ENCODE measurements at regions not wholly inside any gene's neighbourhood (a gene's known extent, or its start where the extent isn't known, plus 50 kb on each side); places are given as distances from the start of the nearest gene placed in this dataset.

DNA sequence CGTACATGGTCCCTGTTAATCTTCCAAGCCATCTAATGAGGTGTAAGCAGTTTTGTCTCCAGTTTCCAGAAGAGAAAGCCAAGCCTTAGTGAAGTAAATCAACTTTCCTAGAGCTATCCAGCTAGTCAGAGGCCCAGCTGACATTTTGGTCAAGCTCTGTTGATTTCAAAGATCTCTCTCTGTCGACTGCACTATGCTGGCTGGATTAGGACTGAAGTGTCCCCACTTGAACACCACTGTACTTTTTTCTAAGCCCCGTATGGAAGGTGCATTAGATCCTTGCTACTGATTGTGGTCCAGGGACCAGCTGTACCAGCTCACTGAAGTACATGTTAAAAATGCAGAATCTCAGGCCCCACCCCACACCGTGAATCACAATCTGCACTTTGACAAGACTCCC lies 176.5 kb upstream of the NAV2 start:
- TF ChIP-seq POLR2A (IDR thresholded peaks at IDR 0.05; ENCODE audit: extremely low read depth, insufficient read length): no peak
- TF ChIP-seq, protein P1, sequence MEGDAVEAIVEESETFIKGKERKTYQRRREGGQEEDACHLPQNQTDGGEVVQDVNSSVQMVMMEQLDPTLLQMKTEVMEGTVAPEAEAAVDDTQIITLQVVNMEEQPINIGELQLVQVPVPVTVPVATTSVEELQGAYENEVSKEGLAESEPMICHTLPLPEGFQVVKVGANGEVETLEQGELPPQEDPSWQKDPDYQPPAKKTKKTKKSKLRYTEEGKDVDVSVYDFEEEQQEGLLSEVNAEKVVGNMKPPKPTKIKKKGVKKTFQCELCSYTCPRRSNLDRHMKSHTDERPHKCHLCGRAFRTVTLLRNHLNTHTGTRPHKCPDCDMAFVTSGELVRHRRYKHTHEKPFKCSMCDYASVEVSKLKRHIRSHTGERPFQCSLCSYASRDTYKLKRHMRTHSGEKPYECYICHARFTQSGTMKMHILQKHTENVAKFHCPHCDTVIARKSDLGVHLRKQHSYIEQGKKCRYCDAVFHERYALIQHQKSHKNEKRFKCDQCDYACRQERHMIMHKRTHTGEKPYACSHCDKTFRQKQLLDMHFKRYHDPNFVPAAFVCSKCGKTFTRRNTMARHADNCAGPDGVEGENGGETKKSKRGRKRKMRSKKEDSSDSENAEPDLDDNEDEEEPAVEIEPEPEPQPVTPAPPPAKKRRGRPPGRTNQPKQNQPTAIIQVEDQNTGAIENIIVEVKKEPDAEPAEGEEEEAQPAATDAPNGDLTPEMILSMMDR (IDR thresholded peaks at IDR 0.05; ENCODE audit: low read depth, low read length): no peak
- TF ChIP-seq, protein P2, sequence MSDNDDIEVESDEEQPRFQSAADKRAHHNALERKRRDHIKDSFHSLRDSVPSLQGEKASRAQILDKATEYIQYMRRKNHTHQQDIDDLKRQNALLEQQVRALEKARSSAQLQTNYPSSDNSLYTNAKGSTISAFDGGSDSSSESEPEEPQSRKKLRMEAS (IDR thresholded peaks at IDR 0.05; ENCODE audit: low read depth, low read length): no peak

Measured in NB4 (cell line).